HG03139 (cell line): ENCODE measurements at regions not wholly inside any gene's neighbourhood (a gene's known extent, or its start where the extent isn't known, plus 50 kb on each side); places are given as distances from the start of the nearest gene placed in this dataset.
"Not testable (repeated sequence)": the region's sequence is repeated elsewhere in the genome, so short reads cannot be mapped to it uniquely, and the experiment has no call there.

Source experiments
- ATAC-seq: cut with Tn5 transposase; IDR thresholded peaks from one replicate; pipeline ENCODE4 v1.9.1; 2021; ENCODE audit not compliant: unreplicated experiment

- no peak for ATAC-seq
These were observed 876.3 kb downstream of the C4orf33 start for GRCh38 chr4:129972257-129972656.

- no peak for ATAC-seq
These were observed 878.8 kb downstream of the C4orf33 start for GRCh38 chr4:129974730-129975129.

GRCh38 chr4:129978315-129978714, 882.4 kb downstream of the C4orf33 start:
- ATAC-seq, result no peak

- no peak for ATAC-seq
These were observed 893.0 kb downstream of the C4orf33 start for GRCh38 chr4:129988957-129989356.

- ATAC-seq, result peak; percentile 74
These were observed 898.8 kb downstream of the C4orf33 start for GRCh38 chr4:129994715-129995114.

GRCh38 chr4:129998436-129999150, 902.6 kb downstream of the C4orf33 start:
- ATAC-seq, result no peak

GRCh38 chr4:129999156-129999555, 903.2 kb downstream of the C4orf33 start:
- no peak for ATAC-seq

- ATAC-seq, result no peak
These were observed 912.5 kb downstream of the C4orf33 start for GRCh38 chr4:130008461-130008860.

GRCh38 chr4:130012806-130013205, 916.9 kb downstream of the C4orf33 start:
- ATAC-seq, result not testable (repeated sequence)

- ATAC-seq, result no peak
These were observed 925.8 kb downstream of the C4orf33 start for GRCh38 chr4:130021706-130022105.

- ATAC-seq, result no peak
These were observed 927.1 kb downstream of the C4orf33 start for GRCh38 chr4:130023088-130023487.

GRCh38 chr4:130025701-130026100, 929.7 kb downstream of the C4orf33 start:
- no peak for ATAC-seq

GRCh38 chr4:130026185-130026584, 930.2 kb downstream of the C4orf33 start:
- no peak for ATAC-seq

GRCh38 chr4:130027973-130028372, 932.0 kb downstream of the C4orf33 start:
- ATAC-seq, result no peak

GRCh38 chr4:130028552-130028951, 932.6 kb downstream of the C4orf33 start:
- ATAC-seq, result peak; percentile 98

- ATAC-seq, result no peak
These were observed 933.5 kb downstream of the C4orf33 start for GRCh38 chr4:130029442-130029841.

GRCh38 chr4:130031858-130032257, 935.9 kb downstream of the C4orf33 start:
- ATAC-seq, result no peak

GRCh38 chr4:130033657-130034056, 937.7 kb downstream of the C4orf33 start:
- ATAC-seq, result not testable (repeated sequence)

GRCh38 chr4:130034876-130035275, 938.9 kb downstream of the C4orf33 start:
- no peak for ATAC-seq

- no peak for ATAC-seq
These were observed 939.4 kb downstream of the C4orf33 start for GRCh38 chr4:130035391-130035790.

- ATAC-seq, result not testable (repeated sequence)
These were observed 941.9 kb downstream of the C4orf33 start for GRCh38 chr4:130037866-130038265.

- not testable (repeated sequence) for ATAC-seq
These were observed 942.6 kb downstream of the C4orf33 start for GRCh38 chr4:130038540-130038939.

GRCh38 chr4:130043732-130044160, 947.8 kb downstream of the C4orf33 start:
- peak; percentile 88 for ATAC-seq
